SK-N-SH treated with all-trans-retinoic acid at 6 μM for 48 hours (cell line): ENCODE measurements at regions not wholly inside any gene's neighbourhood (a gene's known extent, or its start where the extent isn't known, plus 50 kb on each side); places are given as distances from the start of the nearest gene placed in this dataset.

Source experiments
- ATAC-seq: fragments of 200-7000 bp; cut with Tn5 transposase; 3 replicates; pipeline ENCODE4 v1.9.1; 2020; ENCODE audit warnings: mild to moderate bottlenecking, moderate library complexity
- ARNTL ChIP-seq: fragments of 450-650 bp; formaldehyde crosslinking; IDR thresholded peaks from 2 replicates; pipeline ENCODE4 v1.5.0; 2020; ENCODE audit warnings: low read depth, mild to moderate bottlenecking, moderate library complexity, borderline replicate concordance
- BACH2 ChIP-seq: fragments of 250-450 bp; sonication (Bioruptor Pico); IDR thresholded peaks from 2 replicates; pipeline ENCODE4 v1.9.0; 2021; ENCODE audit warnings: mild to moderate bottlenecking, borderline replicate concordance
- CREB5 ChIP-seq: fragments of 250-450 bp; sonication (Bioruptor Pico); IDR thresholded peaks from 2 replicates; pipeline ENCODE4 v1.5.1; 2020; ENCODE audit warnings: low read depth, mild to moderate bottlenecking, moderate library complexity
- CSDC2 ChIP-seq: fragments of 250-450 bp; sonication (Bioruptor Pico); IDR thresholded peaks from 2 replicates; pipeline ENCODE4 v1.5.0; 2020; ENCODE audit warnings: mild to moderate bottlenecking, moderate library complexity
- ESRRG ChIP-seq: fragments of 250-450 bp; sonication (Bioruptor Pico); IDR thresholded peaks from 2 replicates; pipeline ENCODE4 v1.6.1; 2021; ENCODE audit warnings: mild to moderate bottlenecking
- GLIS3 ChIP-seq: fragments of 250-450 bp; sonication (Bioruptor Pico); IDR thresholded peaks from 2 replicates; pipeline ENCODE4 v1.5.0; 2020; ENCODE audit warnings: mild to moderate bottlenecking, moderate library complexity
- ISL1 ChIP-seq: fragments of 250-450 bp; sonication (Bioruptor Pico); IDR thresholded peaks from 2 replicates; pipeline ENCODE4 v2.1.2; 2022; ENCODE audit warnings: mild to moderate bottlenecking, moderate library complexity
- OSR1 ChIP-seq: fragments of 250-450 bp; sonication (Bioruptor Pico); IDR thresholded peaks from 2 replicates; pipeline ENCODE4 v1.8.0; 2022; ENCODE audit warnings: moderate library complexity, mild to moderate bottlenecking, inconsistent platforms
- PATZ1 ChIP-seq: fragments of 250-450 bp; sonication (Bioruptor Pico); IDR thresholded peaks from 2 replicates; pipeline ENCODE4 v1.8.0; 2020; ENCODE audit warnings: mild to moderate bottlenecking, moderate library complexity, borderline replicate concordance
- PPARA ChIP-seq: fragments of 250-450 bp; sonication (Bioruptor Pico); IDR thresholded peaks from 2 replicates; pipeline ENCODE4 v1.5.0; 2020; ENCODE audit warnings: mild to moderate bottlenecking, borderline replicate concordance
- RARB ChIP-seq: fragments of 250-450 bp; sonication (Bioruptor Pico); IDR thresholded peaks from 2 replicates; pipeline ENCODE4 v1.8.0; 2021; ENCODE audit warnings: mild to moderate bottlenecking, moderate library complexity
- SNAI2 ChIP-seq: fragments of 250-450 bp; sonication (Bioruptor Pico); IDR thresholded peaks from 2 replicates; pipeline ENCODE4 v1.5.0; 2020; ENCODE audit warnings: mild to moderate bottlenecking, moderate library complexity
- TCF4 ChIP-seq: fragments of 250-450 bp; sonication (Bioruptor Pico); IDR thresholded peaks from 2 replicates; pipeline ENCODE4 v1.8.0; 2021; ENCODE audit warnings: mild to moderate bottlenecking, moderate library complexity, borderline replicate concordance
- ZC3H10 ChIP-seq: fragments of 250-450 bp; sonication (Bioruptor Pico); IDR thresholded peaks from 2 replicates; pipeline ENCODE4 v1.5.1; 2021; ENCODE audit warnings: mild to moderate bottlenecking, moderate library complexity
- ZFP3 ChIP-seq: fragments of 250-450 bp; sonication (Bioruptor Pico); IDR thresholded peaks from 2 replicates; pipeline ENCODE4 v1.5.0; 2020; ENCODE audit warnings: mild to moderate bottlenecking, moderate library complexity
- ZFP30 ChIP-seq: fragments of 450-650 bp; formaldehyde crosslinking; IDR thresholded peaks from 2 replicates; pipeline ENCODE4 v1.5.0; 2022; ENCODE audit warnings: mild to moderate bottlenecking, moderate library complexity
- ZNF565 ChIP-seq: fragments of 450-650 bp; formaldehyde crosslinking; conservative IDR thresholded peaks from 2 replicates; pipeline ENCODE4 v1.5.0; 2020; ENCODE audit warnings: low read depth, mild to moderate bottlenecking, moderate library complexity
- ZNF70 ChIP-seq: fragments of 450-650 bp; formaldehyde crosslinking; IDR thresholded peaks from 2 replicates; pipeline ENCODE4 v1.5.0; 2020; ENCODE audit warnings: mild to moderate bottlenecking, moderate library complexity
- ZNF8 ChIP-seq: fragments of 450-650 bp; formaldehyde crosslinking; IDR thresholded peaks from 2 replicates; pipeline ENCODE4 v1.5.0; 2020; ENCODE audit warnings: mild to moderate bottlenecking, moderate library complexity
- TF ChIP-seq, protein P1 (sequence below): fragments of 250-450 bp; sonication (Bioruptor Pico); IDR thresholded peaks from 2 replicates; pipeline ENCODE4 v1.5.1; 2021; ENCODE audit warnings: mild to moderate bottlenecking, moderate library complexity
- TF ChIP-seq, protein P2 (sequence below): fragments of 250-450 bp; sonication (Bioruptor Pico); IDR thresholded peaks from 2 replicates; pipeline ENCODE4 v1.8.0; 2021; ENCODE audit warnings: low read depth, mild to moderate bottlenecking, moderate library complexity, borderline replicate concordance
- TF ChIP-seq, protein P3 (sequence below): fragments of 250-450 bp; sonication (Bioruptor Pico); IDR thresholded peaks from 2 replicates; pipeline ENCODE4 v1.5.0; 2020; ENCODE audit warnings: mild to moderate bottlenecking, moderate library complexity

- ATAC-seq: no peak
Measured at GRCh38 chr4:23163647-23164436, 471.1 kb downstream of the GBA3 start.

GRCh38 chr4:23162275-23162674 is 469.5 kb downstream of the GBA3 start:
- TF ChIP-seq OSR1 (CRISPR knock-in tag) (no peak), CSDC2 (CRISPR knock-in tag) (no peak), ZNF565 (CRISPR knock-in tag) (no peak), TCF4 (CRISPR knock-in tag) (no peak), ZC3H10 (CRISPR knock-in tag) (no peak), ZNF8 (CRISPR knock-in tag) (no peak), ZFP30 (CRISPR knock-in tag) (no peak), RARB (CRISPR knock-in tag) (no peak), PPARA (CRISPR knock-in tag) (no peak)
- ATAC-seq: no peak

More at GRCh38 chr4:23163647-23164436, 471.1 kb downstream of the GBA3 start:
- TF ChIP-seq PPARA (CRISPR knock-in tag): no peak
- no peak for TF ChIP-seq BACH2
- TF ChIP-seq SNAI2 (CRISPR knock-in tag): no peak
- TF ChIP-seq RARB (CRISPR knock-in tag): no peak
- no peak for TF ChIP-seq ZFP3
- TF ChIP-seq ZNF565 (CRISPR knock-in tag): no peak
- TF ChIP-seq ESRRG (CRISPR knock-in tag): no peak
- TF ChIP-seq, protein P1, sequence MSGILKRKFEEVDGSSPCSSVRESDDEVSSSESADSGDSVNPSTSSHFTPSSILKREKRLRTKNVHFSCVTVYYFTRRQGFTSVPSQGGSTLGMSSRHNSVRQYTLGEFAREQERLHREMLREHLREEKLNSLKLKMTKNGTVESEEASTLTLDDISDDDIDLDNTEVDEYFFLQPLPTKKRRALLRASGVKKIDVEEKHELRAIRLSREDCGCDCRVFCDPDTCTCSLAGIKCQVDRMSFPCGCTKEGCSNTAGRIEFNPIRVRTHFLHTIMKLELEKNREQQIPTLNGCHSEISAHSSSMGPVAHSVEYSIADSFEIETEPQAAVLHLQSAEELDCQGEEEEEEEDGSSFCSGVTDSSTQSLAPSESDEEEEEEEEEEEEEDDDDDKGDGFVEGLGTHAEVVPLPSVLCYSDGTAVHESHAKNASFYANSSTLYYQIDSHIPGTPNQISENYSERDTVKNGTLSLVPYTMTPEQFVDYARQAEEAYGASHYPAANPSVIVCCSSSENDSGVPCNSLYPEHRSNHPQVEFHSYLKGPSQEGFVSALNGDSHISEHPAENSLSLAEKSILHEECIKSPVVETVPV (CRISPR knock-in tag): no peak
- no peak for TF ChIP-seq ZFP30 (CRISPR knock-in tag)
- no peak for TF ChIP-seq ARNTL (CRISPR knock-in tag)
- TF ChIP-seq ISL1 (CRISPR knock-in tag): no peak
- TF ChIP-seq GLIS3 (CRISPR knock-in tag): no peak
- TF ChIP-seq OSR1 (CRISPR knock-in tag): no peak
- TF ChIP-seq ZNF8 (CRISPR knock-in tag): no peak
- TF ChIP-seq CREB5 (CRISPR knock-in tag): no peak
- TF ChIP-seq TCF4 (CRISPR knock-in tag): no peak
- TF ChIP-seq PATZ1: no peak
- TF ChIP-seq CSDC2 (CRISPR knock-in tag): no peak

- ATAC-seq: no peak
- TF ChIP-seq, protein P2, sequence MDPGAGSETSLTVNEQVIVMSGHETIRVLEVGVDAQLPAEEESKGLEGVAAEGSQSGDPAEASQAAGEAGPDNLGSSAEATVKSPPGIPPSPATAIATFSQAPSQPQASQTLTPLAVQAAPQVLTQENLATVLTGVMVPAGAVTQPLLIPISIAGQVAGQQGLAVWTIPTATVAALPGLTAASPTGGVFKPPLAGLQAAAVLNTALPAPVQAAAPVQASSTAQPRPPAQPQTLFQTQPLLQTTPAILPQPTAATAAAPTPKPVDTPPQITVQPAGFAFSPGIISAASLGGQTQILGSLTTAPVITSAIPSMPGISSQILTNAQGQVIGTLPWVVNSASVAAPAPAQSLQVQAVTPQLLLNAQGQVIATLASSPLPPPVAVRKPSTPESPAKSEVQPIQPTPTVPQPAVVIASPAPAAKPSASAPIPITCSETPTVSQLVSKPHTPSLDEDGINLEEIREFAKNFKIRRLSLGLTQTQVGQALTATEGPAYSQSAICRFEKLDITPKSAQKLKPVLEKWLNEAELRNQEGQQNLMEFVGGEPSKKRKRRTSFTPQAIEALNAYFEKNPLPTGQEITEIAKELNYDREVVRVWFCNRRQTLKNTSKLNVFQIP (CRISPR knock-in tag): no peak
- no peak for TF ChIP-seq BACH2
- no peak for TF ChIP-seq PATZ1
- TF ChIP-seq ZC3H10 (CRISPR knock-in tag): no peak
- no peak for TF ChIP-seq CREB5 (CRISPR knock-in tag)
- TF ChIP-seq, protein P3, sequence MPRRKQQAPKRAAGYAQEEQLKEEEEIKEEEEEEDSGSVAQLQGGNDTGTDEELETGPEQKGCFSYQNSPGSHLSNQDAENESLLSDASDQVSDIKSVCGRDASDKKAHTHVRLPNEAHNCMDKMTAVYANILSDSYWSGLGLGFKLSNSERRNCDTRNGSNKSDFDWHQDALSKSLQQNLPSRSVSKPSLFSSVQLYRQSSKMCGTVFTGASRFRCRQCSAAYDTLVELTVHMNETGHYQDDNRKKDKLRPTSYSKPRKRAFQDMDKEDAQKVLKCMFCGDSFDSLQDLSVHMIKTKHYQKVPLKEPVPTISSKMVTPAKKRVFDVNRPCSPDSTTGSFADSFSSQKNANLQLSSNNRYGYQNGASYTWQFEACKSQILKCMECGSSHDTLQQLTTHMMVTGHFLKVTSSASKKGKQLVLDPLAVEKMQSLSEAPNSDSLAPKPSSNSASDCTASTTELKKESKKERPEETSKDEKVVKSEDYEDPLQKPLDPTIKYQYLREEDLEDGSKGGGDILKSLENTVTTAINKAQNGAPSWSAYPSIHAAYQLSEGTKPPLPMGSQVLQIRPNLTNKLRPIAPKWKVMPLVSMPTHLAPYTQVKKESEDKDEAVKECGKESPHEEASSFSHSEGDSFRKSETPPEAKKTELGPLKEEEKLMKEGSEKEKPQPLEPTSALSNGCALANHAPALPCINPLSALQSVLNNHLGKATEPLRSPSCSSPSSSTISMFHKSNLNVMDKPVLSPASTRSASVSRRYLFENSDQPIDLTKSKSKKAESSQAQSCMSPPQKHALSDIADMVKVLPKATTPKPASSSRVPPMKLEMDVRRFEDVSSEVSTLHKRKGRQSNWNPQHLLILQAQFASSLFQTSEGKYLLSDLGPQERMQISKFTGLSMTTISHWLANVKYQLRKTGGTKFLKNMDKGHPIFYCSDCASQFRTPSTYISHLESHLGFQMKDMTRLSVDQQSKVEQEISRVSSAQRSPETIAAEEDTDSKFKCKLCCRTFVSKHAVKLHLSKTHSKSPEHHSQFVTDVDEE (CRISPR knock-in tag): no peak
- TF ChIP-seq ZFP3: no peak
- no peak for TF ChIP-seq ISL1 (CRISPR knock-in tag)
- TF ChIP-seq, protein P1 (CRISPR knock-in tag): no peak
- TF ChIP-seq ESRRG (CRISPR knock-in tag): no peak
- TF ChIP-seq ZNF70: no peak
- no peak for TF ChIP-seq CSDC2 (CRISPR knock-in tag)
- no peak for TF ChIP-seq ZNF565 (CRISPR knock-in tag)
Measured at GRCh38 chr4:23161787-23162186, 469.1 kb downstream of the GBA3 start.
